SH-SY5Y (cell line): ENCODE measurements at regions not wholly inside any gene's neighbourhood (a gene's known extent, or its start where the extent isn't known, plus 50 kb on each side); places are given as distances from the start of the nearest gene placed in this dataset.

Source experiments
- GATA2 ChIP-seq: IDR thresholded peaks from 2 replicates; pipeline ENCODE4 v1.6.1; 2011; ENCODE audit warnings: mild to moderate bottlenecking, low read depth, low read length
- GATA3 ChIP-seq: IDR thresholded peaks from 2 replicates; pipeline ENCODE4 v1.6.1; 2011; ENCODE audit warnings: low read depth, mild to moderate bottlenecking, low read length, moderate library complexity

DNA sequence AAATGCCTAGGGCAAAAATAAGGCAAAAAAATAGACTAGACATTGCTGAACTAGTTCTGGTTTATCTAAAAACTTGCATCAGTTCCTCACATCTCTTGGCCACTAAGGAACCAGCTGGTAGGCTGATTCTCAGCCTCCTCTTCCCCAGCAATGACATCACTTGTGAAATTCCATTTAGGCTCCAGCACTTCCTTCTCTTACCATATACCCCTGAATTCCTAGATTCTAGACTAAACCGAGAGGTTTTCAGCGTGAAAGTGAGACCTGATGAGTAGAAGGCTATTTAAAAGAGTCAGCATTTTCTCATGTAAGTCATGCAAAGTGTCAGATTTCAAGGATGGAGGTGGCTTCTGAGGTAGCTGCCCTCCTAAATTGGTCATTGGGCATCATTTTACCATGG lies 247.1 kb upstream of the CDIN1 start:
- TF ChIP-seq GATA2 (no peak), GATA3 (no peak)
